Sciatic nerve (tissue), 2 donors: ENCODE measurements at regions not wholly inside any gene's neighbourhood (a gene's known extent, or its start where the extent isn't known, plus 50 kb on each side); places are given as distances from the start of the nearest gene placed in this dataset.
A peak's percentile ranks its signal among the peaks of the same experiment; 100 is the strongest.

Experiments
- ATAC-seq: fragments of 200-7000 bp; cut with Tn5 transposase; one replicate; pipeline ENCODE4 v1.9.1; 2020; ENCODE audit warnings: mild to moderate bottlenecking, moderate library complexity
- DNase-seq: peaks from one replicate; pipeline ENCODE4 v3.0.0-alpha.2; 2020; ENCODE audit warnings: low spot score
- intact Hi-C: fragments of 100-400 bp; cut with DNase I; formaldehyde crosslinking; loops from one replicate; pipeline ENCODE4 v1.14.2; 2022
- donor health status: DM: no; HTN: no; CAD: no.
- donor health status: DM: no; HTN: no; CAD: no.

- intact Hi-C loops = no loop called here
- no peak for DNase-seq
- no peak for ATAC-seq
Observed at GRCh38 chr4:133439830-133440229, 290.7 kb downstream of the PCDH10 start.

- intact Hi-C loops = no loop called here
- DNase-seq (no peak), ATAC-seq (no peak)
Observed at GRCh38 chr4:133424605-133425004, 275.5 kb downstream of the PCDH10 start.

GRCh38 chr4:133403913-133404312 lies 254.8 kb downstream of the PCDH10 start:
- intact Hi-C loops = no loop called here
- ATAC-seq (no peak), DNase-seq (no peak)

- DNase-seq (no peak), ATAC-seq (no peak)
- intact Hi-C loops = no loop called here
Observed at GRCh38 chr4:133402616-133403015, 253.5 kb downstream of the PCDH10 start.

GRCh38 chr4:133394971-133395627 lies 246.0 kb downstream of the PCDH10 start:
- intact Hi-C loops = no loop called here
- ATAC-seq (no peak), DNase-seq (no peak)

- intact Hi-C loops = no loop called here
- no peak for DNase-seq
- ATAC-seq = no peak
Observed at GRCh38 chr4:133390198-133390855, 241.2 kb downstream of the PCDH10 start.

GRCh38 chr4:133389029-133389428 lies 239.9 kb downstream of the PCDH10 start:
- intact Hi-C loops = no loop called here
- DNase-seq = no peak
- no peak for ATAC-seq

GRCh38 chr4:133385161-133385954 lies 236.3 kb downstream of the PCDH10 start:
- intact Hi-C loops = no loop called here
- no peak for DNase-seq
- ATAC-seq = peak; percentile 24

- intact Hi-C loops = no loop called here
- no peak for DNase-seq
- no peak for ATAC-seq
Observed at GRCh38 chr4:133379681-133380438, 230.8 kb downstream of the PCDH10 start.

GRCh38 chr4:133377286-133377685 lies 228.2 kb downstream of the PCDH10 start:
- ATAC-seq (no peak), DNase-seq (no peak)
- intact Hi-C loops = no loop called here

GRCh38 chr4:133372699-133373098 lies 223.6 kb downstream of the PCDH10 start:
- no peak for DNase-seq
- ATAC-seq = no peak
- intact Hi-C loops = no loop called here

GRCh38 chr4:133355633-133356032 lies 206.5 kb downstream of the PCDH10 start:
- no peak for ATAC-seq
- intact Hi-C loops = no loop called here
- DNase-seq = no peak

GRCh38 chr4:133347409-133347808 lies 198.3 kb downstream of the PCDH10 start:
- ATAC-seq (no peak), DNase-seq (no peak)
- intact Hi-C loops = no loop called here

- intact Hi-C loops = no loop called here
- ATAC-seq = no peak
- no peak for DNase-seq
Observed at GRCh38 chr4:133324491-133324890, 175.4 kb downstream of the PCDH10 start.

GRCh38 chr4:133323670-133324069 lies 174.6 kb downstream of the PCDH10 start:
- ATAC-seq (no peak), DNase-seq (no peak)
- intact Hi-C loops = no loop called here

- intact Hi-C loops = no loop called here
- DNase-seq = no peak
- ATAC-seq = no peak
Observed at GRCh38 chr4:133320576-133321170, 171.6 kb downstream of the PCDH10 start.

- ATAC-seq (no peak), DNase-seq (no peak)
- intact Hi-C loops = no loop called here
Observed at GRCh38 chr4:133316909-133317308, 167.8 kb downstream of the PCDH10 start.

- no peak for ATAC-seq
- intact Hi-C loops = no loop called here
- DNase-seq = no peak
Observed at GRCh38 chr4:133314991-133315390, 165.9 kb downstream of the PCDH10 start.

GRCh38 chr4:133287396-133287795 lies 138.3 kb downstream of the PCDH10 start:
- ATAC-seq (no peak), DNase-seq (no peak)
- intact Hi-C loops = no loop called here
